ENCODE measurements at regions not wholly inside any gene's neighbourhood (a gene's known extent, or its start where the extent isn't known, plus 50 kb on each side); places are given as distances from the start of the nearest gene placed in this dataset.

DNA sequence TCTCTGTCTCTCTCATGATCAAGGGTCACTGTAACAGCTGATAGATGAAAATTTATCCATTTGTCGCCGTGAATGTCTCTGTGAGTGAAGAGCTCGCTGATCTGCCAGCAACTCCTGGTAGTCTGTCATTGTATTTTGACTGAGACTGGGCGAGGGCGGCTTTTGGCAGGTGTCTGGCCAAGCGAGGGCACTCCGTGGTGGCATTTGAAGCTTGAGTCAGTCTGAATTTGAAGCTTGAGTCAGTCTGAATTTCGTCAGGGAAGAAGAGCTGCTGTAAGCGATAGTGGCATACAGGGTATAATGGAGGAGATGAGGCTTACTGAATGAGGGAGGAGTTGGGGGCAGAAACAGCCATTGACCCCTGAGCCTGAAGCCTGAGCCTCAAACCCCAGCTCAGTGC is 56.8 kb upstream of the FAM181A start:
- no peak overlapping the region for H3K4me3 Mint-ChIP-seq
- no peak overlapping the region for H3K27ac Mint-ChIP-seq
- no peaks in the 10 kb centered on the region for H3K36me3 Mint-ChIP-seq (ENCODE audit: low read depth)
- H3K9me3 Mint-ChIP-seq: peaks cover 31% of the 10 kb centered on the region
- DNase-seq: no peak
- TF ChIP-seq, protein P1, sequence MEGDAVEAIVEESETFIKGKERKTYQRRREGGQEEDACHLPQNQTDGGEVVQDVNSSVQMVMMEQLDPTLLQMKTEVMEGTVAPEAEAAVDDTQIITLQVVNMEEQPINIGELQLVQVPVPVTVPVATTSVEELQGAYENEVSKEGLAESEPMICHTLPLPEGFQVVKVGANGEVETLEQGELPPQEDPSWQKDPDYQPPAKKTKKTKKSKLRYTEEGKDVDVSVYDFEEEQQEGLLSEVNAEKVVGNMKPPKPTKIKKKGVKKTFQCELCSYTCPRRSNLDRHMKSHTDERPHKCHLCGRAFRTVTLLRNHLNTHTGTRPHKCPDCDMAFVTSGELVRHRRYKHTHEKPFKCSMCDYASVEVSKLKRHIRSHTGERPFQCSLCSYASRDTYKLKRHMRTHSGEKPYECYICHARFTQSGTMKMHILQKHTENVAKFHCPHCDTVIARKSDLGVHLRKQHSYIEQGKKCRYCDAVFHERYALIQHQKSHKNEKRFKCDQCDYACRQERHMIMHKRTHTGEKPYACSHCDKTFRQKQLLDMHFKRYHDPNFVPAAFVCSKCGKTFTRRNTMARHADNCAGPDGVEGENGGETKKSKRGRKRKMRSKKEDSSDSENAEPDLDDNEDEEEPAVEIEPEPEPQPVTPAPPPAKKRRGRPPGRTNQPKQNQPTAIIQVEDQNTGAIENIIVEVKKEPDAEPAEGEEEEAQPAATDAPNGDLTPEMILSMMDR (IDR thresholded peaks at IDR 0.05): no peak
- H3K27me3 Mint-ChIP-seq (ENCODE audit: insufficient read depth): no peaks in the 10 kb centered on the region; the same call in 1 of the 2 replicates
- no peaks in the 10 kb centered on the region for H3K4me1 Mint-ChIP-seq (ENCODE audit: low read depth)

DNA sequence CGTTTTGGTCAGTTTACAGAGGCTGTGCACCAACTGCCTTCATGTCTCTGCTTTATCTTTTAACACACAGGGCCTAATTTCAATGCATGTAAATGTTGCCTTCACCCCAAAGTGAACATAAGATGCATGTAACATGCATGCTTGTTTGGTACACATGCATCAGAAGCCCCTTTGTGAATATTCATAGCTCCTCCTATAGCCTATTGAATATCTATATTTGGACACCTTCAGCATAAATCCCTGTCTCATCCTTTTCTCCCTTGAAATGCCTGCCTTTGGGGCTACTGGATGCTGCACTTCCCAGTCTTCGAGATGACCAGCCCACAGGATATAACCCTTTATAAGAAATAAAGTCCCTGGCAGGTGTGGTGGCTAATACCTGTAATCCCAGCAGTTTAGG is 57.7 kb upstream of the FAM181A start:
- Mint-ChIP-seq H3K4me1 (ENCODE audit: low read depth) (no peaks in the 10 kb centered on the region), H3K36me3 (ENCODE audit: low read depth) (no peaks in the 10 kb centered on the region), H3K4me3 (no peak overlapping the region), H3K27me3 (ENCODE audit: insufficient read depth) (no peaks in the 10 kb centered on the region; the same call in 1 of the 2 replicates), H3K27ac (no peak overlapping the region), H3K9me3 (peaks cover 31% of the 10 kb centered on the region)
- TF ChIP-seq, protein P1 (IDR thresholded peaks at IDR 0.05): no peak
- DNase-seq: no peak

DNA sequence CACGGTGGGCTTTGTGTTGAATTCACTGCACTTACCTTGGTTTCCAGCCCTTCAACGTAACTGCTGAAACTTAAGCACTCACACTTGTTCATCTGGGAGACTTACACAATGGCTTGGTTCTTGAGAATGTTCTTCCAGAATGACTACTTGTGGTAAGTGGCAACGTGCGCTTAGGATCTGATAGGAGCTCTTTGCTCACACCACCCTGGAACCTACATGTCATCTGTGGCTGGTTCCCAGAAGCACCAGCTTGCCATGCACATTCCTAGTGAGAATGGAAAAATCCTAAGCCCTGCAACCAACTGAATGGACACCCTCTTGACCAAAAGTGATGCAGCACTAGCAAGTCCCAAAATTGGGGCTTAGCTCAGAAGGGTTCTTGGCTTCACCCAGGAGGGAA is 59.0 kb upstream of the FAM181A start:
- Mint-ChIP-seq H3K27ac (no peak overlapping the region), H3K4me1 (ENCODE audit: low read depth) (no peaks in the 10 kb centered on the region), H3K36me3 (ENCODE audit: low read depth) (no peaks in the 10 kb centered on the region), H3K27me3 (ENCODE audit: insufficient read depth) (no peaks in the 10 kb centered on the region; the same call in none of the 2 replicates), H3K4me3 (no peak overlapping the region), H3K9me3 (peaks cover 26% of the 10 kb centered on the region)
- no peak for DNase-seq
- TF ChIP-seq, protein P1 (IDR thresholded peaks at IDR 0.05): no peak

DNA sequence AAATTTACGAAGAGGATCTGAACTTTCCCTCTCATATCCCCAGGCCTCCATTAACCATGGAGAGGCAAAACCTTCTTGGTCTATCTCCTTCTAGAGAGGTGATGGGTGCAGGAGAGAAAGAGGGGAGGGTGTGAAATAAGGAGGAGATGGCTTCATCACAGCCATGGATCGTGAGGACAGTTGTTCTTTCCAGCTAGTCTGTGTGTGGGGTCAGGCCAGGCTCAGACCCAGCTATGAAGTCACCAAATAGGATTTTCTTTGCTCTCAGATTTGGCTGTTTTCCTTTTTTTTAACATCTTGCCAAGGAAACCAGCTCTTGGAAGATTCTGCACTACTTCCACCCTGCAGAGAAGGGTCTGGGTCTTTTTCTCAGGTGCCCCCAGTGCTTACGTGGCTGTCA is 64.9 kb upstream of the FAM181A start:
- H3K4me3 Mint-ChIP-seq: no peak overlapping the region
- TF ChIP-seq, protein P1 (IDR thresholded peaks at IDR 0.05): no peak
- no peak for DNase-seq
- peaks cover 52% of the 10 kb centered on the region for H3K9me3 Mint-ChIP-seq
- H3K27me3 Mint-ChIP-seq (ENCODE audit: insufficient read depth): peaks cover 1% of the 10 kb centered on the region
- H3K4me1 Mint-ChIP-seq (ENCODE audit: low read depth): no peaks in the 10 kb centered on the region
- H3K27ac Mint-ChIP-seq: no peak overlapping the region
- no peaks in the 10 kb centered on the region for H3K36me3 Mint-ChIP-seq (ENCODE audit: low read depth)

DNA sequence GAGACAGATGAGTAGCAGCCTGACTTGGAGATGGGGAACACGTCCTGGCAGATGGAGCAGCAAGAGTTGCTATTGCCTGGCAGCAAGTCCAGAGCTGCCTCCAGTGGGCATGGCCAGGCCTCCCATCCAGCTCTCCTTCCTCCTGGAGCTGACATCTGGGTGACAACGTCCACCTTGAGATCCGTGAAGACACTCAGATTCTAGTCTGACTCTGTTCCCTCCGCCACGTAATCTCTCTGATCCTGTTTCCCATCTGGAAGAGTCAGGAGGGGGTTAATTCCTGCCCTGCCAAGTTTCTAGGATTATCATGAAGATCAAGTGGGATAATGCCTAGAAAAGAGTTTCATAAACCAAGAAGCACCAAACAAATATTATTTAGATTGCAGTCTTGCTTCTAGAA is 65.3 kb upstream of the FAM181A start:
- H3K4me1 Mint-ChIP-seq (ENCODE audit: low read depth): no peaks in the 10 kb centered on the region
- no peaks in the 10 kb centered on the region for H3K36me3 Mint-ChIP-seq (ENCODE audit: low read depth)
- H3K27me3 Mint-ChIP-seq (ENCODE audit: insufficient read depth): peaks cover 1% of the 10 kb centered on the region
- TF ChIP-seq, protein P1 (IDR thresholded peaks at IDR 0.05): no peak
- H3K27ac Mint-ChIP-seq: no peak overlapping the region
- H3K9me3 Mint-ChIP-seq: peaks cover 55% of the 10 kb centered on the region
- no peak overlapping the region for H3K4me3 Mint-ChIP-seq
- DNase-seq: no peak

DNA sequence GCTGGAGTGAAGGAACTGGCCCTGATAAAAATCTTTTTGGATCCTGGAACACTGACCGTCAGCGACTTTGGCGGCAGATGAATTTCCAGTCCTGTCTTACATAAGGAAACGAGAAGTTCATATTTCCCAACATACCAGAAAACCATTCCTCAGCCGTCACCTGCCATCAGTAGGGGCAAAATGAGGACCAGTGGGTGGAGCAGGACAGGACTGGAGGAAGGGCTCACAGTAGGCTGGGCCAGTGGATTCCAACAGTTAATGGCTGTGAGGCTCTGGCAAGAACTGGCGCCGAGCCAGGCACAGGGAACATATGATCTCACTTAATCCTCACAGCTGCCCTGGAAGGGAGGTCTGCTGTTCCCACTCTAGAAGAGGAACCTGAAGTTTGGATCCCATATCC is 67.2 kb upstream of the FAM181A start:
- H3K27me3 Mint-ChIP-seq (ENCODE audit: insufficient read depth): peaks cover 1% of the 10 kb centered on the region
- H3K4me1 Mint-ChIP-seq (ENCODE audit: low read depth): no peaks in the 10 kb centered on the region
- no peak overlapping the region for H3K4me3 Mint-ChIP-seq
- H3K36me3 Mint-ChIP-seq (ENCODE audit: low read depth): no peaks in the 10 kb centered on the region
- DNase-seq: no peak
- H3K9me3 Mint-ChIP-seq: peaks cover 55% of the 10 kb centered on the region
- no peak overlapping the region for H3K27ac Mint-ChIP-seq
- TF ChIP-seq, protein P1 (IDR thresholded peaks at IDR 0.05): no peak

Measured in HFFc6 (cell line).